ENCODE measurements at regions not wholly inside any gene's neighbourhood (a gene's known extent, or its start where the extent isn't known, plus 50 kb on each side); places are given as distances from the start of the nearest gene placed in this dataset.
"Not testable (repeated sequence)": the region's sequence is repeated elsewhere in the genome, so short reads cannot be mapped to it uniquely, and the experiment has no call there.

DNA sequence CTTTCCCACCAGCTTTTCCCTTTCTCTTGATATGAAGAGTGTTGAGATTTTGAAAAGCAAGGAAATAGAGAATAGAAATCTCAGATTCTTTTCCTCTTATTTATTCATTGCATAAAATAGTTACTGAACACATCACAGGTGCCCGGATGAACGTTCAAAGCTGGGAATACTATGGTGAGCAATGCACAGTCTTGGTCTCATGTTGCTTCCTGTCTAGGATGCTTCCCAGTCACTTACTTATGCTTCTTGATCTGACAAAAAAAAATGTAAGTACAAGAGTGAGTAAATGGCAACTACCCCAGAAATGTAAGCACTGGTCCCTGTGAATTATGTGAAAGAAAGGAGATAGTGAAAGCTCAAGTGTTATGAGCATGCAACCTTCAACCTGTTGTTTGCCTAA, 153.5 kb upstream of the S1PR3 start:
- DNase-seq (ENCODE audit: low read depth in 1 of 2, low spot score in 1 of 2), result no peak

DNA sequence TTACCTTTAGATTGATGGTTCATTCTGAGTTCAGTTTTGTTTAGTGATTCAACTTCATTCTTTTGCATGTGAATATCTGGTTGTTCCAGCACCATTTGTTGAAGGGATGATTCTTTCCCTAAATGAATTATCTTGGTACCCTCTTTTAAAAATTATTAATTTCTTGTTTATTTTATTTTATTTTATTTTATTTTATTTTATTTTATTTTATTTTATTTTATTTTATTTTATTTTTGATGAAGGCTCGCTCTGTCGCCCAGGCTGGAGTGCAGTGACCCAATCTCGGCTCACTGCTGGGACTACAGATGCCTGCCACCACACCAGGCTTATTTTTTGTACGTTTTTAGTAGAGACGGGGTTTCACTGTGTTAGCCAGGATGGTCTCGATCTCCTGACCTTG, 141.4 kb upstream of the S1PR3 start:
- not testable (repeated sequence) for DNase-seq (ENCODE audit: low read depth in 1 of 2, low spot score in 1 of 2)

DNA sequence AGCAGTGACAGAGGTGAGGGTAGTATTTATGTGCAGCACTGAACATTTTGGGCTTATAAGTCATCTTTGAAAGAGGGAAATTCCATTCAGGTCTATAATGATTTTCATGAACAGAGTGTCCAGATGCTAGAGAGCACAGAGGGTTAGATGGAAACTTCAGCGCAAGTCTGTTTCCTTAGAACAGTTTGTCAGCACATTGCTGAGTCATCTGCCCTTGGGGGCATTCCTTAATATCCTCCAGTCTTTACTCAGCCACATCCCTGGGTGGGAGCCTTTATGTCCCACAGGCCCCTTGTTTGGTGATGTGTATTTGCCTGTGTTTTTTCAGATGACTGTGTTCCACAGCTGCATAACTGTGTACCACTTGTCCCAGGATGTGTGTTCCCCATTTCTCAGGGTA, 138.5 kb upstream of the S1PR3 start:
- no peak for DNase-seq (ENCODE audit: low read depth in 1 of 2, low spot score in 1 of 2)

DNA sequence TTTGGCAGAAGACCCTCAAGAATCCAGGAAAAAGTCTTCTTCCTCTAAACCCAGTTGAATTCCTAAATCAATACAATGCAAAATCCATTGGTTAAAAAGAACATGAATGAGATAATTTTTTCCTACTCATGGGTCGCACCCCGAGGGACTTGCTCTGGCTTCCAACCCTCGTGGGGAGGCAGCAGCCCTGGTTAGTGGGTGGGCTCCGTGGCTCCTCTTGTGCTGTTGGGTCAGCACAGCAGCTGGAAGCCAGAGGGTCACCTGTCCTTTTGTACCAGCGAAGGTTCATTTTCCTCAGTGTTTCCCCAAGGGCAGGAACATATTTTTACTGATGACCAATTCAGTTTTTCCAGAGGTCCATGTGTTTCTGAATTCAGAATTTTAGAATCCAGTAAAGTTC, 120.6 kb upstream of the S1PR3 start:
- DNase-seq (ENCODE audit: low read depth in 1 of 2, low spot score in 1 of 2), result no peak

DNA sequence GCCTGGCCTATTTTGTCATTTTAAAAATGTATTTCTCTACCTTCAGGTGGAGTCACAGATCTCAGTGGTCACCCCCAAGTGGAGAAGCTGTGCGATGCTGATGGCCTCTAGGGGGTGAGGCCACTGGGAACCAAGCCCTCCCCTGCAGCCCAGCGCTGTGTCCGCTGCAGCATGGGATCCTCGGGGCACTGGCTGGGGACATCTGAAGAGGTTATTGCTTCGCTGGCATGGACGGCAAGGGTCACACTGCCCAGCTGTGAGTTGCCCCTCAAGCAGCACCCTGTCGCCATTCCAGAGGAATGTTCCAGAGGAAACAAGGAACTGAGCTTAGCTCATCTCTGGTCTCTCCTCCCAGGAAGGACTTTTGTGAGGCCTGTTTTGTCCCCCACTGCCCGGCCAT, 119.6 kb upstream of the S1PR3 start:
- no peak for DNase-seq (ENCODE audit: low read depth in 1 of 2, low spot score in 1 of 2)

DNA sequence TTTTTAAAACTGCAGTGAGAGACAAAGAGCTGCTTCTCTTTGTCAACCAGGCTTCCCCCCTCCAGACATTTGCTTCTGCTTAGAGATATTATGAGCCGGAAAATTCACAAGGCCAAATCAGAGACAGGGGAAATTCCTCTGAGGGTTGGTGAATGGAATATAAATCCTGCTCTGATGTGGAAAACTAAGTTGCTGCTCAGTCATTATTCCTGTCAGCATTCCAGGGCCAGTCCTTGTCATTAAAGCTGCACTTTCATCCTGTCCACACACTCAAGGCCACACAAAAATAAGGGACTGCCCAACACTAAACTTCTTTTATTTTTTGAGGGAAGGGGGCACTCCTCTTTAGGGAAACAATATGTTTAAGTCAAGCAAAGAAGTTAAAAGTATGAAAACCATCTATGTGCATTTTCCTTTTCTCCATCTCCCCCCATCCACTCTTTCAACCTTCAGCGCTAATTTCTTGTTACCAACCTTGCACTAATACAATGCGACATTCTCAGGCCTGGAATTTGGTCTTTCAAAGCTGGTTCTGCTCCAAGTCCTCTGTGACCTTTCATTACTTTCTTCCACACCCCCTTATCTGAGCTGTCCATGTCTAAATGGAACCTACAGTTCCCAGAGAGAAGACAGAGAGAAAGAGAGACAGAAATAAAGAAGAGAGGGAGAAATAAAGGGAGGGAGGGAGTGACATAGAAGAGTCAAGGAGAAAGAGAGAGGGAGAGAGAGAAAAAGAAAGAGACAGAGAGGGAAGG, 118.9 kb upstream of the S1PR3 start:
- DNase-seq (ENCODE audit: low read depth in 1 of 2, low spot score in 1 of 2), result no peak

DNA sequence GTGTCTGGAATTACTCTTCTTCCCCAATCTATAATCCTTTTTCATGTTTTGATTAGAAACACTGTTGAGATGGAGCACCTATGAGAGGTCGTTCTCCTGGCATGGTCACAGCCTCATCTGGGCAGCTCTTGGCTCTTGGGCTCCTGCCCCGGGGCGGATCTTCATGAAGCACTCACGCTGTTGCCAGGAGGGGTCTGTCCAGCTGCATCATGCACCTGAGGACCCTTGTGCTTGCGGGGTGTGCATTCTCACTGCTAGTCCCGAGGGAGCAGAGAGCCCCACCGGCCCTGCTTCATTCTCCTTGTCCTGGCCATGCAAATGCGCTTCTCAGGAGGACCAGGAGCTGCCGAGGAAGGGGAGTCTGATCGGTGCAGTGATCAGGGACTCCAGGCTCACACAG, 117.6 kb upstream of the S1PR3 start:
- no peak for DNase-seq (ENCODE audit: low read depth in 1 of 2, low spot score in 1 of 2)

DNA sequence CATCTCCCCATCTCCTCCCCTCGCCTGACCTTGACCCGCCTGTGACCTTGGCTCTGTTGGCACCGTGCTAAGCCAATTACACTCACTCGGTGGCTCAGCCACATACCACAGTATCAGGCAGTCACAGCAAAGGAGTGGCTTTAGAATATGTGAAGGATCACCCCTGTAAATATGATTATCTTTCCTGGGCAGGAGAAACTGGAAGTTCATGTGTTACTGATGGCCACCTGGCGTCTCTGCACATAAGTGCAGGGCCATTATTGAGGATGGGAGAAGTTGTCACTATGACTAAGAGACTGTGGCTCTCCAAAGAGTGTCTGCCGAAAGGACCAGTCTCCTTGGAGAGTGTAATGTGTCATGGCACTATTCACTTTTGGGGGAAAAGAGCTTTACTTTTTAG, 116.9 kb upstream of the S1PR3 start:
- DNase-seq (ENCODE audit: low read depth in 1 of 2, low spot score in 1 of 2), result no peak

DNA sequence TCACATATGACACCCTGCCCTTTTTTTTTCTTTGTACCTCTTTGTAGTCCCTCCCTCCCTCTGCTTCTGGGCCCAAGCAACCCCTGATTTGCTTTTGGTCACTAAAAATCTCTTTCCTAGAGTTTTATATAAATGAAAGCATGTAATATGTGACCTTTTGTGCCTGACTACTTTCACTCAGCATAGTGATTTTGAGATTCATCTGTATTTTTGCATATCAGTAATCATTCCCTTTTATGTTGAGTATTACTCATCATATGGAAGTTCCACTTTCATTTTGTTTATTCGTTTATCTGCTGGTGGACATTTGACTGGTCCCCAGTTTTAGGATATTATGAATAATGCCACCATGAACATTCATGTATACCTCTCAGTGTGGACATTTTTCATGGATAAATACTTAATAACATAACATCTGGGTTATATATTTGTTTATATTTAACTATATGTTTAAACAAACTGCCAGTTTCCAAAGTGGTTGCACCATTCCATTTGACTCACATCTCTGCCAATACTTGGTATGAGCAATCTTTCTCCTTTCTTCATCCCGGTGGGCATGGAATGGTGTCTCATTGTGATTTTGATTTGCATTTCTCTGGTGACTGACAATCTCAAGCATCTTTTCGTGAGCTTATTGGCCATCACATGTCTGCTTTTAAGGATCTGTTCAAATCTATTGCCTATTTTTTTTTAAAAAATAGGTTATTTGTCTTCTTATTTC, 115.7 kb upstream of the S1PR3 start:
- no peak for DNase-seq (ENCODE audit: low read depth in 1 of 2, low spot score in 1 of 2)

DNA sequence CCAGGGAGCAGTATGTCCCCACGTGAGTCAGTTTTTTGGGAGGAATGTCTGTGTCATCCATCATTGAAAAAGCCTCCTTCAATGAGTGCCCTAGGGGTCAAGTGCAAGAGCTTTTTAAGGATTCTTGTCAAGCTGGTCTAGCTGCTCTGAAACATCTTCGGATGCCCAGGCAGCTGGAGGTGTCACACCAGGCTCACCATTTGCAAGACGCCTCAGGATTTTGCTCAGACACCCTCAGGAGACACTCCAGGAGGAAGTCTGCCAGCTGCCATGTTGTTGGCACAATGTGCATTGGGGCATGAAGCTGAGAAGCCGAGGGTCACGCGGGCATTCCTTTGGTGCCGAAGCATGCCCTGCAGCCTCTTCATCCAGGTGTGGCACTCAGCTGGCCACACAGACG, 111.1 kb upstream of the S1PR3 start:
- DNase-seq (ENCODE audit: low read depth in 1 of 2, low spot score in 1 of 2), result no peak

DNA sequence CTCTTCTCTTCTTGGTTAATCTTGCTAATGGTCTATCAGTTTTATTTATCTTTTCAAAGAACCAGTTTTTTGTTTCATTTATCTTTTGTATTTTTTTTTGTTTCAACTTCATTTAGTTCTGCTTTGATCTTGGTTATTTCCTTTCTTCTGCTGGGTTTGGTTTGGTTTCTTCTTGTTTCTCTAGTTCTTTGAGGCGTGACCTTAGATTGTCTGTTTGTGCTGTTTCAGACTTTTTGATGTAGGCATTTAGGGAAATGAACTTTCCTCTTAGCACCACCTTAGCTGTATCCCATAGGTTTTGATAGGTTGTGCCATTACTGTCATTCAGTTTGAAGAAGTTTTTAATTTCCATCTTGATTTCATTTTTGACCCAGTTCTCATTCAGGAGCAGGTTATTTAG, 107.0 kb upstream of the S1PR3 start:
- not testable (repeated sequence) for DNase-seq (ENCODE audit: low read depth in 1 of 2, low spot score in 1 of 2)

DNA sequence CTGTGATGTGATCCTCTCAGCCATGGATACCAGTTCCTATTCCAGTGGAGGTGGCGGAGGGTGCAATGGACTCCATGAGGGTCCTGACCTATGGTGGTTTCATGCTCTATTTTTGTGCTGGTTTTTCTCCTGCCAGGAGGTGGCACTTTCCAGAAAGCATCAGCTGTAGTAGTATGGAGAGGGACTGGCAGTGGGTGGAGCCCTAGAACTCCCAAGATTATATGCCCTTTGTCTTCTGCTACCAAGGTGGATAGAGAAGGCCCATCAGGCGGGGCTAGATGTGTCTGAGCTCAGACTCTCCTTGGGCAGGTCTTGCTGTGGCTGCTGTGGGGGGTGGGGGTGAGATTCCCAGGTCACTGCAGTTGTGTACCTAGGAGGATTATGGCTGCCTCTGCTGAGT, 104.5 kb upstream of the S1PR3 start:
- DNase-seq (ENCODE audit: low read depth in 1 of 2, low spot score in 1 of 2), result not testable (repeated sequence)

DNA sequence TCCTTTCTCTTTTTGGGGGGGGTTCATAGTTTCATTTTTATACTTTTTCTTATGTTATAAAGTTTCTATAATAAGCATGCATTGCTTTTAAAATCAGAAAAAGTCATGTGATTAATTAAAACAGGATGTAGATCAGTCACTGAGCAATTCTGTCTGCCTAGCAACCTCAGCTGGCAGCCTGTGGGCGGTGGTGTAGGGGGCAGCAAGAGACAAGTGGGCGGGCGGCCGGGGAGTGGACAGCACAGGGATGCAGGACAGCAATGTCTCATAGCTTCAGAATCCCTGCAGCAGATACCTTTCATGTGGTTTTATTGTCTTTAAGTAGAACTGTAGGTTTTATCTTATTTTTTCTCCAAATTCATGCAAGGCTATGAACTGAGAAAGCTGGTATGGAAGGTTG, 101.9 kb upstream of the S1PR3 start:
- DNase-seq (ENCODE audit: low read depth in 1 of 2, low spot score in 1 of 2), result no peak

DNA sequence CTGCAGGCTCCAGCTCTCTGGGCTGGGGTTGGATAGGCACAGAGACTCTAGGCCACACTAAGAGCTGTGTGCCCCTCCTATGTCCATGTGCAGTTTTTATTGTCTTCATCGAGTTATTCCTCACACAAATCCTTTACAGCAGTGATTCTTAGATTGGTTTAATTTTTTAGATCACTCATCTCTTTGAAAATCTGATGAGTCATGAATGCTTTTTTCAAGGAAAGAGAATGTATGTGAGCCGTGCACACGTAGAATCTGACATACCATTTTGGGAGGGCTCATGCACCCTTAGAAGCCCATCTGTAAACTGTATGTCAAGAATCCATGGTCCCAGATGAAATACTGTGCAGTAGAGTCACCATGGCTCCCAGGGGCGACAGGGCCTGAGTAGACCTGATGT, 100.7 kb upstream of the S1PR3 start:
- no peak for DNase-seq (ENCODE audit: low read depth in 1 of 2, low spot score in 1 of 2)

DNA sequence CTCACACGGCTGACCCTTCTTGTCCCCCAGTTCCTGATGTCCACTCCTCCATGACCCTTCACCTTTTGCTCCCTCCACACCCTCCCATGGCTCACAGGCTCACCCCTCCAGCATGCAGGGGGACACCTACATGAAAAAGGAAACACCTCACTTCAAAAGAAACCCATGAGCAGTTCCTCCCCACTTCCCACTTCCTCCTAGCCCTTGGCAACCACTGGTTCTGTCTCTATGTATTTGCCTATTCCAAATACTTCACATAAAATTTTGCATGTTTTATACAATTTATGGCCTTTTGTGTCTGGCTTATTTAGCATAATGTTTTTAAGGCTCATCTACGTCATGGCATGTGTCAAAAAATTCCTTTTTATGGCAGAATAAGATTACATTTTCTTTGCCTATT, 100.2 kb upstream of the S1PR3 start:
- no peak for DNase-seq (ENCODE audit: low read depth in 1 of 2, low spot score in 1 of 2)

DNA sequence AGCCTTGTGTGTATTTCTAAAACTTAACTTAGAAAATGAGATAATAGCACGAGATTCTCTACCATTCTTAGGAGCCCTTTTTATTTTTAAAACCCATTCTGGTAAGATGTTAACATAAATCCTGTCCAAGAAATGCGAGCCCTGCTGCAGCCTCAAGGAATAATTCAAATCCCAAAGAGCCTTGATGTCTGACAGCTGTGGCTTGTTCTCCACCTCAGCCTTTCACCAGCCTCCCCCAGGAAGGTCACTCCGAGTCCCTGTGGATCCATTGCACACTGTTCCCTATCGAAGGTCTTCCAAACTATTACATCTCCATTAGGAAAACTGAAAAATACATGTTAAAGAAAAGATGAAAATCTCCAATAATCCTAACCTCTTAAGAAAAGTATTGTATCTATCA, 98.5 kb upstream of the S1PR3 start:
- no peak for DNase-seq (ENCODE audit: low read depth in 1 of 2, low spot score in 1 of 2)

DNA sequence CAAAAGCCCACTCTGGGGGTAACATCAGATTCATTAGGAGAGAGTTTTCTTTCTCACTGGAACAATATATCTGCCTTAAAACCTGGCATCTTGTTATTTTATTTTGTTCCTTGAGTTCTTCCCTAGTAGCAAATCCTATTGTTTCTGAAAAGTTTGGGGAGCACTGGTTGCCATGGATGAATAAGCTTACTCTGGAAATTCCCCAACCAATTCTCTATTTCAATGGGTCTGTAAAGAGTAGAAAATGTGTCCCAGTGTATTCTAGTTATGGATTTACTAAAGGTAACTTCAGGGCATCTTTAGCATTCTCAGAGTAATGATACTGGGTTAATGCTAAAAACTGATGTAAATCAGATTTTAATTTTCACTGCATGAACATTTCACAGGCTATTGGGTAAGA, 94.2 kb upstream of the S1PR3 start:
- DNase-seq (ENCODE audit: low read depth in 1 of 2, low spot score in 1 of 2), result no peak

DNA sequence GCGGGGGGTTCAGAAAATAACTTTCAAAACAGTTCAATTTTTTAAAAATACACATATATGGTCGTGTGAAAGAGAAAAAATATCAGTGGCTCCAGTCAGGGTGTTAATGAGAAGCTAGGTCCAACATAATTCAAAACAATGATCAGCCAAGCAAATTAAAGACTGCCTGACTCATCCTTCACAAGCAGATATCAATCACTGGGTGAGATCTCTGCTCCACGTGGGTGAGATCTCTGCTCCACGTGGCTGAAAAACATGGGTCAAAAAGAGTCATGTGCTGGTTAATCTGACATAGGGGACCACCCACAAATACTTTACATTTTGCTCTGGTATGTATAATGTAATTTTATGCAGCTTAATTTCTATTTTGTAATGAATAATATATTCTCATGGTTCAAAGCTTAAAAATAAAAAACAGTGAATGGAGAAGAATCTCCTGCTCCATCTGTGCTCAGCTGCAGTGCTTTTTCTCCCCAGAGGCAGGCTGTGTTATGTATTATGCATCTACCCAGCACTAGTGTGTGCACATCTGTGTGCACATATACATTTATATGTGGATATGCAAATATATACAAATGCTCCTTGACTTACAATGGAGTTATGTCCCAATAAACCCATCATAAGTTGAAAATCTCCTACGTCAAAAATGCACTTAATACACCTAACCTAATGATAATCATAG, 93.1 kb upstream of the S1PR3 start:
- DNase-seq (ENCODE audit: low read depth in 1 of 2, low spot score in 1 of 2), result no peak

DNA sequence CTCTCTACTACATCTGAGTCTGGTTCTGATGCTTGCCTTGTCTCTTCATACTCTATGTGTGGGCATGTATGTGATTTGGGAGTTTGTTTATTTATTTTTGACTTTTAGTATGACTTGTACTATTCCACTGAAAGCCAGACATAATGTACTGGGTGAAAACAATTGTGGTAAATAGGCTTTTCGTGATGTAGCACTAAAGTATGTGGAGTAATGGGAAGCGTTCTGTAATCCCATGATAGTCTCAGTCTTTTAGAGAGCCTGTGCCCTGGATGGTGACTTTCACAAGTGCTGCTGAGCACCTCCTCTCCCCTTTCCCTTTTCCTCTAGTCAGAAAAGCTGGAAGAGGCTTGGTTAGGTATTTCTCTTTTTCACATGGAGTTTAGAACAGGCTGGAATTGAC, 85.8 kb upstream of the S1PR3 start:
- no peak for DNase-seq (ENCODE audit: low read depth in 1 of 2, low spot score in 1 of 2)

DNA sequence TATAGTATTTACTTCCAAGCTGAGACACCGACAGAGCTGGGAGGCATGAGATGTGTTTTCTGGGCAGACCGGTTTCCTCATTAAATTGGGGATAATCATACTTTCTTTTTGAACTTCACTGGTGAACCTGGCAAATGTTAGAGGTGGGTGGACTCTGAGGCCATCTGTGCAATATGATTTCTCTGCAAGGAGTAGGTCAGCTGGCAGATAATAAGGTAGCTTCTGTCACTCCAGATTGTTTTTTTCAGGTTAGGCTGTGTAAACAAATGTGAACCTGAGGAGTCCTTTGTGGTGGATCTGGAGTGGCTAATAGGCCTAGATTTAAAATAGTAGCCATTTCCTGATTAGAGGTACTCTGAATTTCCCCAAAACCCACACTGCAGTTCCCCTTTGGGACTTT, 75.4 kb upstream of the S1PR3 start:
- DNase-seq (ENCODE audit: low read depth in 1 of 2, low spot score in 1 of 2), result no peak

DNA sequence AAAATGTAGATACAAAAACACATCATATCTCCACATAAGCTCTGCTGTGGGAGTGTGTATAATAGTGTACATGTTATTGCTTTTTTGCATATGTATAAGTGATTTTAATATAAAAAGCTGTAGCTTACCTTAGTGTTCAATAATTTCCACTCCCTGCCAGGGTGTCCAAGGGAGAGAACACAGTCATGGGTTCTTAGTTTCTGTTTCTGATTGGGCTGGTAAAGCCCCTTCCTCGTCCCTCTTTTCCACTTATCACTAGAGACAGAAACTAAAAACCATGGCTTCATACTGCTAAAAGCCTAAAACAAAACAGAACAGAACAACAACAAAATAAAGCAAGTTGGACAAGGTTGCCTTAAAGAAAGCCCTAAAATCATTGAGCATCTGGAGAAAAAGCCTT, 74.4 kb upstream of the S1PR3 start:
- DNase-seq (ENCODE audit: low read depth in 1 of 2, low spot score in 1 of 2), result no peak

DNA sequence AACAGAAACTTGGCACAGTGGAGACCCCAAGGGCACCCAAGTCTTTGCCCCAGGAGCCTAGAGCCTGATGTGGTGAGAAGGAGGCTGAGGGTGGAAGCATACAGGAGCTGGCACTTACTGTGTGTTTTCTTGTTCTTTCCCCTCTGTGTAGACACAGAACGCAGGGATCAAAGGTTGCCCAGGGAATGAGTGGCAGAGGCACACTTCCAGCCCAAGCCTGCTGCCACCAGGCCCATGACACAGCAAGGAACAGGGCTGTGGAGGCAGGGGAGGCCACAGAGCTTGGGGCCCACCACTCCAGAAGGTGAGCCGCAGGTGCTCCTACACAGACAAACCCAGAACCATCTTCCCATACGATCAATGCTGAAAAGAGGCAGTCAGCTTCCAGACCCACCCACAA, 73.9 kb upstream of the S1PR3 start:
- no peak for DNase-seq (ENCODE audit: low read depth in 1 of 2, low spot score in 1 of 2)

All from activated CD4-positive, alpha-beta T cell treated with anti-CD3 and anti-CD28 coated beads, Interleukin-2, amount 50 U/mL, for 24 hours (primary cell).